Progenitor cell of endocrine pancreas (in vitro differentiated cells): ENCODE measurements at regions not wholly inside any gene's neighbourhood (a gene's known extent, or its start where the extent isn't known, plus 50 kb on each side); places are given as distances from the start of the nearest gene placed in this dataset.

Source experiments
- DNase-seq: peaks from one replicate; pipeline ENCODE4 v3.0.0; 2021; ENCODE audit warnings: low spot score; ENCODE audit not compliant: unreplicated experiment
- H3K27ac Mint-ChIP-seq: 2 replicates; pipeline ENCODE4 v1.8.0; 2021; ENCODE audit warnings: mild to moderate bottlenecking, moderate library complexity, mixed read lengths
- H3K27me3 Mint-ChIP-seq: 2 replicates; pipeline ENCODE4 v1.8.0; 2021; ENCODE audit warnings: mixed read lengths
- H3K36me3 Mint-ChIP-seq: 2 replicates; pipeline ENCODE4 v1.8.0; 2022; ENCODE audit warnings: mixed read lengths; ENCODE audit not compliant: insufficient read depth
- H3K4me1 Mint-ChIP-seq: 2 replicates; pipeline ENCODE4 v1.8.0; 2021; ENCODE audit warnings: low read depth, mixed read lengths
- H3K4me3 Mint-ChIP-seq: 2 replicates; pipeline ENCODE4 v1.8.0; 2021; ENCODE audit warnings: low read depth, mild to moderate bottlenecking, moderate library complexity, mixed read lengths
- H3K9me3 Mint-ChIP-seq: 2 replicates; pipeline ENCODE4 v1.8.0; 2021; ENCODE audit warnings: low read depth, mixed read lengths
- TF ChIP-seq, protein P1 (sequence below): fragments of 200-600 bp; sonication (generic); IDR thresholded peaks from one replicate; pipeline ENCODE4 v1.5.0; 2021; ENCODE audit warnings: antibody characterized with exemption, mild to moderate bottlenecking; ENCODE audit not compliant: unreplicated experiment

DNA sequence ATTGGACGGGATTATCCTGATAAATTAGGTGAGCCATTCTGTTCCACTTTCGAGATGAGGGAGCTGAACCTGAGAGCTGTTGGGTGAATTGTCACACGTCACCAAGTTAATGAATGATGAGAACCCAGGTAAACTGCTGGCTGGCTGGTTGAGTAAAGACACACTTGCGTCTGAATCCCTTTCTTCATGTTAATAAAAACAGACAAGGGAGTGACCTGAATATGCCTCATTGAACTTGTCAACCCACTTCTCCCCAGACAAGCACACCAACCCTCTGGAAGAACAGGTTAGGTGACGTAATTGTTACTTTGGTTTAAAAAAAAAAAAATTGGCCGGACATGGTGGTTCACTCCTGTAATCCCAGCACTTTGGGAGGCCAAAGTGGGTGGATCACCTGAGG lies 400.9 kb upstream of the CDH5 start:
- Mint-ChIP-seq H3K36me3 (no peaks in the 10 kb centered on the region), H3K9me3 (no peaks in the 10 kb centered on the region), H3K4me3 (no peak overlapping the region), H3K27me3 (peaks cover 12% of the 10 kb centered on the region), H3K27ac (no peak overlapping the region), H3K4me1 (peaks cover 2% of the 10 kb centered on the region)
- TF ChIP-seq, protein P1, sequence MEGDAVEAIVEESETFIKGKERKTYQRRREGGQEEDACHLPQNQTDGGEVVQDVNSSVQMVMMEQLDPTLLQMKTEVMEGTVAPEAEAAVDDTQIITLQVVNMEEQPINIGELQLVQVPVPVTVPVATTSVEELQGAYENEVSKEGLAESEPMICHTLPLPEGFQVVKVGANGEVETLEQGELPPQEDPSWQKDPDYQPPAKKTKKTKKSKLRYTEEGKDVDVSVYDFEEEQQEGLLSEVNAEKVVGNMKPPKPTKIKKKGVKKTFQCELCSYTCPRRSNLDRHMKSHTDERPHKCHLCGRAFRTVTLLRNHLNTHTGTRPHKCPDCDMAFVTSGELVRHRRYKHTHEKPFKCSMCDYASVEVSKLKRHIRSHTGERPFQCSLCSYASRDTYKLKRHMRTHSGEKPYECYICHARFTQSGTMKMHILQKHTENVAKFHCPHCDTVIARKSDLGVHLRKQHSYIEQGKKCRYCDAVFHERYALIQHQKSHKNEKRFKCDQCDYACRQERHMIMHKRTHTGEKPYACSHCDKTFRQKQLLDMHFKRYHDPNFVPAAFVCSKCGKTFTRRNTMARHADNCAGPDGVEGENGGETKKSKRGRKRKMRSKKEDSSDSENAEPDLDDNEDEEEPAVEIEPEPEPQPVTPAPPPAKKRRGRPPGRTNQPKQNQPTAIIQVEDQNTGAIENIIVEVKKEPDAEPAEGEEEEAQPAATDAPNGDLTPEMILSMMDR = no peak
- DNase-seq = no peak

DNA sequence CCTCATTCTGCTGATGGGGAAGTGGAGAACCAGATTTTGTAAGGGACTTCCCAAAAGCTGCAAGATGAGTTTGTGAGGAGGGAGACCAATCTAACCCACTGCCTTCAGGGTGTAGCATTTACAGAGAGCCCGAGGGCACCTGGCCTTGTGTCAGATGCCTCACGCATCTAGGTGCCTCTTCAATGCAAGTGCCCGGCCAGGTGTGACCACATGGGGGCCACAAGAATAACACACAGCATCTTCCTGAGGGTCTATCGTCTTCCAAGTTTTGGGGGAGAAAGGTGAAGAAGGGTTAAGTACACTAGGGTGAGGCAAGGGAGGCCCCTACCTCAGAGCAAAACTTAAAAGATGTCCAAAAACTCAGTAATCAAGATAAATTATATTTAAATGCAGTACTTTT lies 401.7 kb upstream of the CDH5 start:
- no peaks in the 10 kb centered on the region for H3K36me3 Mint-ChIP-seq
- TF ChIP-seq, protein P1 = no peak
- DNase-seq = no peak
- no peak overlapping the region for H3K4me3 Mint-ChIP-seq
- H3K9me3 Mint-ChIP-seq = no peaks in the 10 kb centered on the region
- H3K4me1 Mint-ChIP-seq = peaks cover 2% of the 10 kb centered on the region
- peaks cover 12% of the 10 kb centered on the region for H3K27me3 Mint-ChIP-seq
- no peak overlapping the region for H3K27ac Mint-ChIP-seq

DNA sequence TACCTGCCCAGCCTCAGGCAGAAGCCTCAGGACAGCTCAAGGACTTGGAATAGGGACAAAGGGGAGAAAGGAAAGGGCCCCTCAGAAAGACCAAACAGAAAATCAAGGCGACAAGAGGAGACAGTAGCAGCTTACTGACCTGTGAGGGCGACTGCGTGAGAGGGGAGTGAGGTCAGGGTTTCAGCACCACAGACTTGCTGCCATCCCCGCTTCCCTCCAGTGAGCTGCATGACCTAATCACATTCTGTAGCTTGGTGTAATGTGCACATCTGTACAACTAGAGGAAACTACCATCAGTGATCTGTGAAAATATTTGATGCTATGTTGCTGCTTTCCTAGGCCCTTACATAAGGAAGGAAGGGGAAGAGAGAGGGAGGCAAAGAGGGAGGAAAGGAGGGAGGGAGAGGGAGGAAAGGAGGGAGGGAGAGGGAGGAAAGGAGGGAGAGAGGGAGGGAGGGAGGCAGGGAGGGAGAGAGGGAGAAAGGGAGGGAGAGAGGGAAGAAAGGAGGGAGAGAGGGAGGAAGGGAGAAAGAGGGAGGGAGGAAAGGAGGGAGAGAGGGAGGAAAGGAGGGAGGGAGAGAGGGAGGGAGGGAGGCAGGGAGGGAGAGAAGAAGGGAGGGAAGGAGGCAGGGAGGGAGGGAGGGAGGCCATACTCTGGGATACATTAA lies 404.9 kb upstream of the CDH5 start:
- Mint-ChIP-seq H3K4me3 (no peak overlapping the region), H3K36me3 (no peaks in the 10 kb centered on the region), H3K27ac (no peak overlapping the region), H3K4me1 (peaks cover 2% of the 10 kb centered on the region), H3K9me3 (no peaks in the 10 kb centered on the region), H3K27me3 (peaks cover 12% of the 10 kb centered on the region)
- TF ChIP-seq, protein P1 = no peak
- DNase-seq = no peak

DNA sequence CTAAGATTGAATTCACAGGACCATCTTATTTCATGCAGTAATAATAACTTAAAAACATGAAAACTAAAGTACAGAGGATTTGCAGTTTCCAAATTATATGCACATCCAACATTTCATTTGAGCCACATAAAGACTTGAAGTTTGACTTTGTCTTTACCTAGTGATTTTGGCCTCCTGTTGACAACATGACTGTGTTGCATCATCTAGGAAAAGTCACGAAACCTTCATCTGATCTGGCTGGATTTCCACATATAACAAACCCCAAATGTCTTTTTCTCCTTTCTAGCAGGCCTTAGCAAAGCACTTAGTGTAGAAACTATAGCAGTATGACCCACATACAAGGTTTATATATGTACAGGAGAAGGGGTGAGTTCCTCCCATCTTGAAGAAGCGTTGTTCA lies 406.5 kb upstream of the CDH5 start:
- H3K4me1 Mint-ChIP-seq = no peaks in the 10 kb centered on the region
- H3K27me3 Mint-ChIP-seq = peaks cover 16% of the 10 kb centered on the region
- H3K27ac Mint-ChIP-seq = no peak overlapping the region
- no peaks in the 10 kb centered on the region for H3K36me3 Mint-ChIP-seq
- DNase-seq = no peak
- TF ChIP-seq, protein P1 = no peak
- no peaks in the 10 kb centered on the region for H3K9me3 Mint-ChIP-seq
- H3K4me3 Mint-ChIP-seq = no peak overlapping the region

DNA sequence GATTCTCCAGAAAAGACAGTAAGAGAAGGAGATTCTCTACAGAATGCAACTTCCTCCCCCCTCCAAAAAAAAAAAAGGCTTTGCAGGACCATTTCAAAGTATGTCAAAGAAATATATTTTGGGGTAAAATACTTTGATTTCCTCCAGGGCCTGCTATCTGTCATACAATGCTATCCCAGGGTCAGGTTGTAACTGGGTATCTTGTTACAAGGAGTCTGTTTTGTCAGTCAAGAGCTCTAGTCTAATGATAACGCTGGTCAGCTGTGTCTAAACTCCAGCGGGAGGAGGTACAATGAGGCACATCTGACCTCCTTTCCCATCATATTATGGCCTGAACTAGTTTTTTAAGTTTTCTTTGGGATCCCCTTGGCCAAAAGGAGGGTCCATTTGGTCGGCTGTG lies 408.4 kb upstream of the CDH5 start:
- DNase-seq = no peak

More for the DNA sequence above, 408.4 kb upstream of the CDH5 start:
- Mint-ChIP-seq H3K4me3 (no peak overlapping the region), H3K27me3 (peaks cover 15% of the 10 kb centered on the region), H3K9me3 (no peaks in the 10 kb centered on the region), H3K36me3 (no peaks in the 10 kb centered on the region), H3K27ac (no peak overlapping the region), H3K4me1 (no peaks in the 10 kb centered on the region)
- TF ChIP-seq, protein P1 = no peak
